ENCODE measurements at regions not wholly inside any gene's neighbourhood (a gene's known extent, or its start where the extent isn't known, plus 50 kb on each side); places are given as distances from the start of the nearest gene placed in this dataset.

DNA sequence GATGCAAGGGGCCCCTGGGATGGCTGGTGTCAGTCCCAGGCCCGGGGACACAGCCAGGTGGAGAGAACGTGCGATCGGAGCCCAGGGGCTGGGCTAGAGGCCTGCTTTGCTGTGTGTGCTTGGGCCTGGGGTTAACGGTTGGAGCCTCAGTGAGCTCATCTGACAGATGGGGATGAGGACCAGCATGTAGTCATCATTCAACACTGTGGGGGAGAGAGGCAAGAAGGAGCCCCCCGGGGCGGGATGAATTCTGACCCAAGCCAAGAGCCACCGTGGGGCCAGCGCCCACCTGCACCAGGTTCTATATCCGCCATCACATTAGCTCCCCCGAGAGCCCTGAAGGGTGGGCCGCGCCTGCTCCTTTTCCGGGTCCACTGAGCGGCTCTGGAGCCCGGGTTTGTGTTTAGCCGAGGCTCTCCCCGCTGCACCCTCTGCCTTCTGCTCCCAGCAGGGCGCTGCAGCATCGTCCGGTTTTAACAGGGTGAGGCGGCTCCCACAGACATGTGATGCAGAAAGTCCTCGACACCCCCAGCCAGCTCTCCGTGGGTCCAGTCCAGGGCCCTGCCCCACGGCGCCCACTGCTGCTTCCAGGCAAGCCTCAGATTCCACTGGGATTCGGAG is 365.7 kb downstream of the SEC14L1 start:
- TF ChIP-seq ZFX (IDR thresholded peaks at IDR 0.05) (no peak), CTCF (conservative IDR thresholded peaks at IDR 0.05) (no peak)
- H3K27ac ChIP-seq: no peak overlapping the region

DNA sequence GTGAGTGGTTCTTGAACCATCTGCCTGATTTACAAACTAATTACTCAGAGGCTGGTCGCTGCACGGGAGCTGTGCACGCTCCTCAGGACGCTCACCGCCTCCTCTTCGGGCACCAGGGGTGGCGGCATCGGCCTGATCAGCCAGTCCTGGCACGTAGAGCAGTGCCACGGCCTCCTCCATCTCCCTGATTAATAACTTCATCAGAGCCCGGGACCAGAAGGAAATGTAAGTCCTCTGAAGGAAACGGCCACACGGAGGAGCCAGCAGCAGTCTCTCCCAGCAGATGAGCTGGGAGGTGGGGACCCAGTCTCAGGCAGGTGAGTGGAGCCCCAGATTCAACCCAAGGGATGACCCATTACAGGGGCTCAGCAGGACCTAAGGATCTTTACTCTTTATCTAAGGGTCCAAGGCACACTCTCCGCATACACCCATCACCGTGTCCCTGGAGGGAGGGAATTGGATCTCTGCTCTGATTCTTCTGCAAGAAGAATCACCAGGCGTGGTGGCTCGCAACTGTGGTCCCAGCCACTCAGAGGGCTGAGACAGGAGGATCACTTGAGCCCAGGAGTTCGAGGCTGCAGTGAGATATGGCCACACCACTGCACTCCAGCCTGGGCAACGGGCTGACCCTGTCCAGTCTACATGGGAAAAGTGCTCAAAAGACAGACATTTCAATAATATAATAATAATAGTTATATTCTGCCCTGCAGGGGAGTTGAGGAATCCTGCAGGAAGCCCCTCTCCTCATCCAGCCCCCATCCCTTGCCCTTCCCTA is 366.5 kb downstream of the SEC14L1 start:
- H3K27ac ChIP-seq: no peak overlapping the region
- TF ChIP-seq ZFX (IDR thresholded peaks at IDR 0.05): no peak
- TF ChIP-seq CTCF (conservative IDR thresholded peaks at IDR 0.05): no peak

- H3K27ac ChIP-seq: no peak overlapping the region
- TF ChIP-seq ZFX (IDR thresholded peaks at IDR 0.05): no peak
- TF ChIP-seq CTCF (conservative IDR thresholded peaks at IDR 0.05): no peak
Measured at GRCh38 chr17:77508047-77508715, 367.4 kb downstream of the SEC14L1 start.

GRCh38 chr17:77509089-77509488 is 368.3 kb downstream of the SEC14L1 start:
- no peak overlapping the region for H3K27ac ChIP-seq
- TF ChIP-seq ZFX (IDR thresholded peaks at IDR 0.05) (no peak), CTCF (conservative IDR thresholded peaks at IDR 0.05) (no peak)

DNA sequence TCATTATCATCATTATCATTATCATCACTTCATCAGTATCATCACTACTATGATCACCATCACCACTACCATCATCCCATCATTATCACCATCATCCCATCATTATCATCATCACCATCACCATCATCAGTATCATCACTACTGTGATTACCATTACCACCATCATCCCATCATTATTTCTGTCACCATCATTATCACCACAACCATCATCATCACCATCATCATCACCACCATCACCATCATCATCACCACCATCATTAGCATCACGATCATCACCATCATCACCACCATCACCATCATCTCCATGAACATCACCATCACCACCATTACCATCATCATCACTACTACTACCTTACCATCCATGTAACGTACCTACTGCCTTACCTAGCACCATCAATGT is 368.8 kb downstream of the SEC14L1 start:
- TF ChIP-seq CTCF (conservative IDR thresholded peaks at IDR 0.05): no peak
- no peak for TF ChIP-seq ZFX (IDR thresholded peaks at IDR 0.05)
- H3K27ac ChIP-seq: no peak overlapping the region

DNA sequence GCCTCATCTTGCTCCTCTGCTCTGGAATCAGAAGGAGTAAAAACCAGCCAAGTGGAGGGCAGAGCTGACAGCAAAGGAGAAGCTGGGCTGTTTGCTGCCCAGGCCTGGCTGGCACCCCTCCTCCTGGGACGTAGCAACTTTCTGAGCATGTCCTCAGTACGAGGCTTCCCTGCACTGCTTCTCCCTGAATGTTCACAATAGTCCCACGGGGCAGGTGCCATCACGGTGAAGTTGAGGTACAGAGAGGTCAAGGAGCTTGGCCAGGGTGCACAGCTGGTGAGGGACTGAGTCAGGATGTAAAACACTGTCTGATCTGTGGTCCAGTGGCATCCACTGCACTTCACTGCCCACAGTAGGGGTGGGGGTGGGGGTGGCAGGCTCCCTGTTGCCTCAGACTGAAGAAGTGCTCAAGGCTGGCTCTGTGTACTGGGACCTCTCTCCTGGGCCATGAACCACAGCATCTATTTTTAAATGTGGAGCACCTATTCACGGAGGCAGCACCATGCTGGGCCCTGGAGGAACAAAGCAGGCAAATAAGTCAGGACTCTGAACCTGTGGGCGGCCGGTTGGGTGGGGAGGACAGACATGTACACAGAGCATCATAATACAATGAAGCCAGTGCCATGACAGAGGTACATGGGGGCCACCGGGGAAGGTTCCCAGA is 369.5 kb downstream of the SEC14L1 start:
- no peak overlapping the region for H3K27ac ChIP-seq
- no peak for TF ChIP-seq ZFX (IDR thresholded peaks at IDR 0.05)
- no peak for TF ChIP-seq CTCF (conservative IDR thresholded peaks at IDR 0.05)

All from C4-2B (cell line).